ENCODE measurements at regions not wholly inside any gene's neighbourhood (a gene's known extent, or its start where the extent isn't known, plus 50 kb on each side); places are given as distances from the start of the nearest gene placed in this dataset.

GRCh38 chr10:31081937-31082840, 50.5 kb upstream of the ZNF438 start:
- DNase-seq: no peak

DNA sequence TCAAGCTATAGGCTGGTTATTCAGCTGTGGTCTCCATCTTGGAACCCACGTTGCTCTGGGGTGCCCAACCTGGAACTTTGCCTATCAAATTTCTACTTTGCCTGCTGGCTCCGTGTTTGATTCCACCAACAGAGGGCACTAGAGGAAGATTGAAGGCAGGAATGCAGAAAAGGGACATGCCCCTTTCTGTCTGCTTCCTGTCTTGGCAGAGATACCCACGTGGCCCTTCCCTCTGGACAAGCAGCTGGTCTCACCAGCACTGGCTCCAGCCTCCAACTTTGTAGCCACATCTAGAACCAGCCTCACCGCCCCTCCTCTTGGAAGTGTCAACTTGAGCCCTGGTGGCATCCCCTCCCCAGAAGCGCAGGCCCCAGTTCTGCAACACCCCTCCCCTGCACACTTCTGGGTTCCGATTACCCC, 52.1 kb upstream of the ZNF438 start:
- no peak for DNase-seq

DNA sequence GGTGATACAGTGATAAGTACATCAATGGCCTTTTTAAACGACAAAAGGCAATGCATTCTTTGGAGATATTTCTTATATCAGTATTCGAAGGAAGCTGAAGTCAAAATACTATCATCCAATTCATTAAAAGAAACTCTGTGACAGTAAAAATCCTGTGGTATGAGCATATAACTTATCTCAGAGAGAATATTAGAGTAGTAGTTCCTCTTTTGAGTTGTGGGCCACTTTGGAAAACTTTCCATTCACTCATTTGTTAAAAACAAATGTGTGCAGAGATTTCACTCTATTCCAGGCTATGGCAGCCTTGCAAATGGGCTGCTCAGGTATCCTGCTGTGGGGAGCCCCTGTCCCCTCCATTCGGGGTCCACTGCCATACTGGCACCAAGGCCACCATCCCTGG, 55.3 kb upstream of the ZNF438 start:
- no peak for DNase-seq

- no peak for DNase-seq
Measured at GRCh38 chr10:31087851-31088250, 56.2 kb upstream of the ZNF438 start.

DNA sequence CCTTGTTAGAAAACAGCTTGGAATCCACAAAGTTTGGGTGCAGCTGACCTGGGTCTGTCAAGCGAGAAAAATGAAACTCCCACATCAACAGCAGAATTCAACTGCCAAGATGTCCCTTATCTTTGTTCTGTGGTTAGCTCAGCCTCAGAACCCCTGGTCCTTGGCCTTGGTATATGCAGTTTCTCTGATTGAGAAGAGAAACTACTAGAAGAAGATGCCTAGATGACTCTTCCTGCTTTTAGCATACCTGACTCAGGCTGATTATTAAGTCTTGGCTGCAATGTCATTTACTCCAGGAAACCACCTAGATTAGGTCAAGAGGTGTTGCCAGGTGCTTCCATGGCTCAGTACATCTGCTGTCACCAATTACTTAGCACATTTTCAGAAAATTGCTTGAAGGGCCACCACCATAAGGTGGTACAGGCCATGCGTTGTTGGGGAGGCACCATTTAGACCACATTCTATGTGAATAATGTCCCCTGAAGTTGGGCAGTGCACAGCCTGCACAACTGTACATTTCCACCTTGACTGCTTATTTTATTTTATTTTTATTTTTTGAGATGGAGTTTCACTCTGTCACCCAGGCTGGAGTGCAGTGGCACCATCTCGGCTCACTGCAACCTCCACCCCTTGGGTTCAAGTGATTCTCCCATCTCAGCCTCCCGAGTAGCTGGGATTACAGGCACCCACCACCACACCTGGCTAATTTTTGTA, 59.4 kb upstream of the ZNF438 start:
- no peak for DNase-seq

- no peak for DNase-seq
Measured at GRCh38 chr10:31095677-31096560, 64.3 kb upstream of the ZNF438 start.

GRCh38 chr10:31098046-31098445, 66.4 kb upstream of the ZNF438 start:
- DNase-seq: no peak

DNA sequence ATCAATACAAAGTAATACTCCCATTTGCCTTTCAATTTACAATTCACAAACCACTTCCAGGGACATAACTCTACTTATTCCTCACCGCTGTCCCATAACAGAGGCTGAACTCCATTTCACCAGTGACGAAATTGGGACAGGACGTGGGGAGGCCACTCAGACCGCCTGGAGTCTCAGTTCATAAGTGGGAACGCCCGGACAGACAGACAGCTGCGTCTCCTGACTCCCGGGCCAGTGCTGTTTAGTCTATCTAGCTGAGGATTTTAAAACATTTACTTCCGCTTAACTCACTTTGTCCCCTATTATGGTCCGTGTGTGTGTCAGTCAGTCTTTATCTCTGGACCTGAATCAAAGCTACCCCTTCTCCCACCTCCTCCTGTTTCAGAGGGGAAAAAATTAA, 67.4 kb upstream of the ZNF438 start:
- no peak for DNase-seq

DNA sequence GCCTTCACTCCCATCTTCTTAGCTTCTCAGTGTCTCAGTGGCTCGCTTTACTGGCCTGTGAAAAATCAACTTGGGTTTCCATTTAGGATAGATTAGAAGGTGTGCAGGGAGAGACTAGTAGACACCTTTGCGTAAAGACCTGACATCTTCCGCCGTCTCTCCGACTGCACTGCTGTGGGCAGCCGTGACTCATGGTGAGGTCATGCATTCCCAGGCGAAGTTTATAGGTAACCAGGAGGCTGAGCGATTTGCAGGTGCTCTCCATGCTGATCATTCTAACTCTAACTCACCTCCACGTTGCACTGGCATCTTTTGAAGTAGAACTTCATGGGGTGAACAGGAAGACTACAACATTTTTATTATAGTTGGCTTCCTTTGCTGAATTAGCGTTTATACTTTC, 68.0 kb upstream of the ZNF438 start:
- no peak for DNase-seq

DNA sequence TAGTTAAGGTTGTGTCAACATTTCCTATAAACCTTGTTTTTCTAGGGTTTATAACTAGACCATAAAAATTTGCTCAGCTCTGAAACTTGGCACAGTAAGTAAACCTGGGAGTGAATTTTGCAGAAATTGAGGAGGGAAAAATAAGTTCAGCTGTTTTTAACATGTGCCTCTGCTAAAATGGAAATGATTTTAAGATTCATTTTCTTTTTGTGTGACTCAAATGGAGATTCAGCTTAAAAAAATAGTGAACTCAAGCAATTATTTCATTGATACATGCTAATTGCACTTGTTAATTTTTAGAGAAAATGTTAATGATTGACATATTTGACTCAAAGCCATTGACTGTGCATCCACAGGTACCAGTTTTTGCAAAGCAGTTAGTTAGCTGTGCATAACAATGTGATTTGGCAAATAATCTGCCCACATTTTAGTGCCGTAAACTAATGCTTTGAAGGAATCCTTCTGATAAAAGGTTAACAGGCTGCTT, 68.5 kb upstream of the ZNF438 start:
- no peak for DNase-seq

DNA sequence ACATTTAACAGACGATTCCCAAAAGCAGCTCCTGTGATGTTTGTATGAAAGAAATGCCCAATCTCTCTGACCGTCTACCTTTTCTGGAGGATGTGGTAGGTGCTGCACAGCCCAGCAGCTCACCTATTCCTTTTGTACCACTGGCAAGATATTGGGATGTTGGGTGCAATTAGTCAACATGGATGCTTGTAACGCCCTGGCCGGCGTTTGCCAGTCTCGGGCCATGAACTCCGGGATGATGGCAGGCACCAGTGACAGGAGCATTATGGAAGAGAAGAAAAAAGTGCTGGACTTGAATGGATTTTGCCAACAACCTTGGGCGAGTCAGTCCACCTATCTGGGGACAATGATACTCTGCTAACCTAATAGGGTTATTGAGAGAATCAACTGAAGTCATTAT, 69.0 kb upstream of the ZNF438 start:
- no peak for DNase-seq

DNA sequence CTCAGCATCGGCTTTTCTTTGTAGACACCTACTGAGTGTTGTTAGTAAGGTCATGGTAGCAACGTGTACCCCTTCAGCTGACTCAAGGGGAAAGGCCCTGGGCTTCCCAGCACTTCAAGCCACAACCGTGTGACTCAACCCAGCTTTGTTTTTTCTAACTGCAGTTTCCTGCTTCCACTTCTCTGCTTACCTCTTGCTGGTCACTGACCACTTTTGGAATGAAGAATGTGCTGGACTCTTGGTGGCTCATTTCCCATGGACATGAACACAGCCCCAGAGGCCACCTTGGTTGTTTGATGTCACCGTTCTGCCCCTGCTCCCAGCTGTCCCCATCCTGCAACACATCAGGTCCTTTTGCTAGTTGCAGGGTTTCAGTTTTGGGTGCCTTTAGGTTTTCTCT, 69.5 kb upstream of the ZNF438 start:
- DNase-seq: no peak

DNA sequence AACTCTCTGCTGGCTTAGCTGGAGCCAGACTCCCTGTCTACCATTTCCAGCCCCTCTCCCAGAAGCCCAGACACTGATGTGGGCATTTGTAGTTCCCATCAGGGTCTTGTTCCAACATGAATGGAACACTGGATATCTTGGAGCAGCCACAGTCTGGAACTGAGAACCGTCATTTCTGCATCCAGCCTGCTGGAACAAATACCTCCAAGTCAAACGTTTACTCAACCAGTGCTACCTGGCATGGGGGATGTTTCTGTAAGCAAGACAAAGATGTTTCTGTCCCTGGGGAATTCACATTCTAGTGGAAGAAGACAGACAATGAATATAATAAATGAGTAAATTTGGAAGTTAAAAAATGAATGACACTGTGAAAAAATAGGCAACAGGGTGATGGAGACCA, 70.8 kb upstream of the ZNF438 start:
- peak; percentile 11 for DNase-seq

GRCh38 chr10:31103112-31103511, 71.4 kb upstream of the ZNF438 start:
- no peak for DNase-seq

- DNase-seq: no peak
Measured at GRCh38 chr10:31112961-31113360, 81.3 kb upstream of the ZNF438 start.

DNA sequence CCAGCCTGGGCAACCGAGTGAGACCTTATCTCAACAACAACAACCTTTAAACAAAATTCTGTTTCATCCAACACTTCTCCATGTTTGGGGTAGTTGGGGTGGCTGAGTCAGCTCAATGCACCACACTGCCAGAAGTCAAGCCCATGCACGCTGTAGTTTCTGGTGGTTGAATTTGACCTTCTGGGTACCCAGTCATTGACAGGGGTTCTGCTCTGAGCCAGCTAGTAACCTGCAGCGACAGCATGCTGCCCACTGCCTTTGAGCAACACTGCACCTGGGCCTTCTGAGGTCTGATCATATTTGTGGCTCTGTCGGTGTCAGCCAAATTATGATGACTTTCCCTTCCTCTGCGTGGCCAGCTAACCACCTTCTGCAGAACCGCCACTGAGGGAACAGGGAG, 84.6 kb upstream of the ZNF438 start:
- DNase-seq: no peak

DNA sequence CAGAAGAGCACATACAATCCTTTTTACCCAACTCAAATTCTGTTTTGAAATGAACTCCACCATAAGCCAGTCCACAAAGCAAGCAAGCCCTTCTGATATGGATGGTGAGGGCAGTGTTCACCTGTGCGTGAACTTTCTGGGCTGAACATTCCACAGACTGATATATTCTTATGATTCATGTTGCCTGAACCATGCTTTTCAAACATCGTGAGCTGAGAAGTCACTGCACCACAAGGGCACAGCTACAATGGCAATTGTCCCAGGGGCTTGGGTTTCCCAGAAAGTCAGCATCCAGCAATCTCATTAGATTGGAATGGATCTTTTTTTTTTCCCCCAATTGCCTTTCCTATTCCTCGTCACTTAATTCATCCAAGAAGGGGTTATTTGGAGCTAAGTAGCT, 86.9 kb upstream of the ZNF438 start:
- DNase-seq: no peak

- DNase-seq: no peak
Measured at GRCh38 chr10:31120392-31120791, 88.7 kb upstream of the ZNF438 start.

DNA sequence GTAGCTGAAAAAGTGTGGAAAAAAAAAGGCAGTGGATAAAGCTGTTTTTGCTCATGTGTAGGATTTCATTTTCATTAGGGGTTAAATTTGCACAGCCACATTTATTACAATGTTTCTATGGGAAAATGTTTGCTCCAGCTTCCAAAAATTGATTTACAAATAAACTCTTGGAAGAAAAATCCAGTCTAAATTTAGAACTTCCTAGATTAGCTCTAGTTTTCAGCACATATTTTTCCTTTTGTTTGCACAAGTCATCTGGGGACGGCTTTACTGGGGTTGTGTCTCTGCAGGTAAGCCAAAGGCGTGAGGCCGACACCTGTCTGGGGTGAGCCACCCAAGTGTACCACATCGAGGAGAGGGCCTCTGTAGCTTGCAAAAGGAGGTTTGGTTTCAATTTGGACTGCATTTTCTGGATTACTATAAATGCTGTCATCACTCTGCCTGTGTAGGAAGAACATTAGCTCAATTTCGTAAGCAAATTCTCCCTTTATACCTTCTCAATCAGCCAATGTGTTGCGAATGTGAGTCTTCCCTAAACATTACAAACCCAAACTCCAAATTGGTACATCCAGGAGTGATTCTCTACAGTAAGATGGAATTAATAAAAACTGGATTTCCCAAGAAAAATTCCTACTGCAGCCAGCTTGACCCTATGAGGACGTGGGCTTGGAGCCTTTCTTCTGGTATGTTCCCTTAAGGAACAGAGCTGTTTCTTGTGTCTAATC, 89.5 kb upstream of the ZNF438 start:
- no peak for DNase-seq

GRCh38 chr10:31121757-31122577, 90.3 kb upstream of the ZNF438 start:
- no peak for DNase-seq

GRCh38 chr10:31123946-31124345, 92.3 kb upstream of the ZNF438 start:
- DNase-seq: no peak

GRCh38 chr10:31124852-31125251, 93.2 kb upstream of the ZNF438 start:
- DNase-seq: no peak
